ENCODE measurements at regions not wholly inside any gene's neighbourhood (a gene's known extent, or its start where the extent isn't known, plus 50 kb on each side); places are given as distances from the start of the nearest gene placed in this dataset.

GRCh38 chr3:10597733-10598132 lies 92.3 kb upstream of the ATP2B2 start:
- TF ChIP-seq CTCF (IDR thresholded peaks at IDR 0.05): no peak
- no peak for TF ChIP-seq POLR2A (IDR thresholded peaks at IDR 0.05)

All from testis (tissue), 2 donors.